ENCODE measurements at regions not wholly inside any gene's neighbourhood (a gene's known extent, or its start where the extent isn't known, plus 50 kb on each side); places are given as distances from the start of the nearest gene placed in this dataset.
A peak's percentile ranks its signal among the peaks of the same experiment; 100 is the strongest.

GRCh38 chr7:20945451-20945850 is 158.8 kb upstream of the SP8 start:
- no peak for DNase-seq (ENCODE audit: low spot score)

GRCh38 chr7:20952916-20953315 is 166.2 kb upstream of the SP8 start:
- no peak for DNase-seq (ENCODE audit: low spot score)

- DNase-seq (ENCODE audit: low spot score), result no peak
These were observed 168.3 kb upstream of the SP8 start for GRCh38 chr7:20954711-20955619.

GRCh38 chr7:20958572-20958971 is 171.9 kb upstream of the SP8 start:
- DNase-seq (ENCODE audit: low spot score), result no peak

GRCh38 chr7:20959281-20959680 is 172.6 kb upstream of the SP8 start:
- no peak for DNase-seq (ENCODE audit: low spot score)

GRCh38 chr7:20963556-20964280 is 177.0 kb upstream of the SP8 start:
- DNase-seq (ENCODE audit: low spot score), result no peak

GRCh38 chr7:20964281-20964918 is 177.7 kb upstream of the SP8 start:
- peak; percentile 55 for DNase-seq (ENCODE audit: low spot score)

GRCh38 chr7:20971219-20971618 is 184.5 kb upstream of the SP8 start:
- DNase-seq (ENCODE audit: low spot score), result no peak

GRCh38 chr7:20980232-20980631 is 193.5 kb upstream of the SP8 start:
- DNase-seq (ENCODE audit: low spot score), result no peak

GRCh38 chr7:20980668-20981264 is 194.1 kb upstream of the SP8 start:
- no peak for DNase-seq (ENCODE audit: low spot score)

GRCh38 chr7:20988340-20988739 is 201.7 kb upstream of the SP8 start:
- no peak for DNase-seq (ENCODE audit: low spot score)

GRCh38 chr7:20991544-20991943 is 204.9 kb upstream of the SP8 start:
- DNase-seq (ENCODE audit: low spot score), result no peak

- DNase-seq (ENCODE audit: low spot score), result no peak
These were observed 207.0 kb upstream of the SP8 start for GRCh38 chr7:20993693-20994092.

- DNase-seq (ENCODE audit: low spot score), result peak; percentile 79
These were observed 211.6 kb upstream of the SP8 start for GRCh38 chr7:20998309-20998708.

GRCh38 chr7:21011153-21011552 is 224.5 kb upstream of the SP8 start:
- DNase-seq (ENCODE audit: low spot score), result peak; percentile 78

- DNase-seq (ENCODE audit: low spot score), result no peak
These were observed 227.3 kb upstream of the SP8 start for GRCh38 chr7:21013765-21014539.

GRCh38 chr7:21020667-21021066 is 234.0 kb upstream of the SP8 start:
- DNase-seq (ENCODE audit: low spot score), result no peak

GRCh38 chr7:21023841-21024484 is 237.3 kb upstream of the SP8 start:
- DNase-seq (ENCODE audit: low spot score), result peak; percentile 8

GRCh38 chr7:21024485-21024867 is 237.8 kb upstream of the SP8 start:
- DNase-seq (ENCODE audit: low spot score), result no peak

- peak; percentile 20 for DNase-seq (ENCODE audit: low spot score)
These were observed 241.5 kb upstream of the SP8 start for GRCh38 chr7:21028186-21028585.

- DNase-seq (ENCODE audit: low spot score), result no peak
These were observed 241.9 kb upstream of the SP8 start for GRCh38 chr7:21028599-21028998.
